Cardiac muscle cell (in vitro differentiated cells and primary cell): ENCODE measurements at regions not wholly inside any gene's neighbourhood (a gene's known extent, or its start where the extent isn't known, plus 50 kb on each side); places are given as distances from the start of the nearest gene placed in this dataset.

Source experiments
- DNase-seq, 2 donors: peaks; one replicate each; pipeline versions ENCODE4 v3.0.0 to v3.0.0-alpha.2; 2010 to 2017; ENCODE audit warnings: low read depth in 1 of 2, low spot score in 1 of 2
- H3K27ac ChIP-seq: fragments of 200-600 bp; sonication (generic); 2 replicates; pipeline ENCODE4 v1.5.1; 2016
- H3K27me3 ChIP-seq: fragments of 200-600 bp; sonication (generic); 2 replicates; pipeline ENCODE4 v1.6.0; 2016; ENCODE audit warnings: control low read depth
- H3K36me3 ChIP-seq: fragments of 200-600 bp; sonication (generic); 2 replicates; pipeline ENCODE4 v1.5.1; 2016; ENCODE audit warnings: control low read depth
- H3K4me1 ChIP-seq: fragments of 200-600 bp; sonication (generic); 2 replicates; pipeline ENCODE4 v1.8.1; 2017; ENCODE audit warnings: low read depth, mild to moderate bottlenecking, mixed run types
- H3K4me3 ChIP-seq: fragments of 200-600 bp; sonication (generic); 2 replicates; pipeline ENCODE4 v1.5.1; 2016; ENCODE audit warnings: mild to moderate bottlenecking
- H3K9me3 ChIP-seq: fragments of 200-600 bp; sonication (generic); 2 replicates; pipeline ENCODE4 v1.5.1; 2017; ENCODE audit warnings: low read depth, mild to moderate bottlenecking, control low read depth
- CTCF ChIP-seq: IDR thresholded peaks from 2 replicates; pipeline ENCODE4 v1.5.1; 2012; ENCODE audit warnings: low read depth, mild to moderate bottlenecking, low read length

GRCh38 chr4:117983541-117984365, 50.5 kb upstream of the NDST3 start:
- Histone ChIP-seq H3K4me3 (no peak overlapping the region), H3K9me3 (no peaks in the 10 kb centered on the region), H3K36me3 (no peaks in the 10 kb centered on the region), H3K27ac (no peak overlapping the region), H3K27me3 (no peaks in the 10 kb centered on the region), H3K4me1 (no peaks in the 10 kb centered on the region)
- DNase-seq, result peak in 1 of 2 donors; percentile 6
- TF ChIP-seq CTCF, result no peak

- H3K27me3 ChIP-seq, result no peaks in the 10 kb centered on the region
- no peak for TF ChIP-seq CTCF
- DNase-seq, result no peak
Observed at GRCh38 chr4:117984366-117984680, 50.0 kb upstream of the NDST3 start.

More at GRCh38 chr4:117984366-117984680, 50.0 kb upstream of the NDST3 start:
- Histone ChIP-seq H3K36me3 (no peaks in the 10 kb centered on the region), H3K27ac (no peak overlapping the region), H3K4me3 (no peak overlapping the region), H3K9me3 (no peaks in the 10 kb centered on the region), H3K4me1 (no peaks in the 10 kb centered on the region)
